HG02943 (cell line): ENCODE measurements at regions not wholly inside any gene's neighbourhood (a gene's known extent, or its start where the extent isn't known, plus 50 kb on each side); places are given as distances from the start of the nearest gene placed in this dataset.
"Not testable (repeated sequence)": the region's sequence is repeated elsewhere in the genome, so short reads cannot be mapped to it uniquely, and the experiment has no call there.

ENCODE experiments used
- ATAC-seq: cut with Tn5 transposase; IDR thresholded peaks from one replicate; pipeline ENCODE4 v1.9.1; 2021; ENCODE audit warnings: mild to moderate bottlenecking, low read depth, moderate library complexity; ENCODE audit not compliant: unreplicated experiment

GRCh38 chr5:83810511-83810910 lies 89.9 kb upstream of the HAPLN1 start:
- no peak for ATAC-seq

- no peak for ATAC-seq
Observed at GRCh38 chr5:83802686-83803085, 82.0 kb upstream of the HAPLN1 start.

- no peak for ATAC-seq
Observed at GRCh38 chr5:83800201-83800600, 79.5 kb upstream of the HAPLN1 start.

- ATAC-seq: not testable (repeated sequence)
Observed at GRCh38 chr5:83799020-83799419, 78.4 kb upstream of the HAPLN1 start.

GRCh38 chr5:83789371-83789770 lies 68.7 kb upstream of the HAPLN1 start:
- ATAC-seq: no peak

GRCh38 chr5:83787631-83788030 lies 67.0 kb upstream of the HAPLN1 start:
- ATAC-seq: no peak

GRCh38 chr5:83785176-83785668 lies 64.6 kb upstream of the HAPLN1 start:
- no peak for ATAC-seq

- ATAC-seq: no peak
Observed at GRCh38 chr5:83780699-83781350, 60.2 kb upstream of the HAPLN1 start.

- ATAC-seq: no peak
Observed at GRCh38 chr5:83777856-83778255, 57.2 kb upstream of the HAPLN1 start.

- ATAC-seq: no peak
Observed at GRCh38 chr5:83776437-83777031, 55.9 kb upstream of the HAPLN1 start.
